HK-2 (cell line): ENCODE measurements at regions not wholly inside any gene's neighbourhood (a gene's known extent, or its start where the extent isn't known, plus 50 kb on each side); places are given as distances from the start of the nearest gene placed in this dataset.

ENCODE experiments used
- DNase-seq: peaks from one replicate; pipeline ENCODE4 v3.0.0-alpha.2; 2018; ENCODE audit not compliant: unreplicated experiment

- DNase-seq: no peak
Measured at GRCh38 chr2:236795861-236796219, 226.2 kb downstream of the ACKR3 start.

- DNase-seq: no peak
Measured at GRCh38 chr2:236796236-236796635, 226.6 kb downstream of the ACKR3 start.

DNA sequence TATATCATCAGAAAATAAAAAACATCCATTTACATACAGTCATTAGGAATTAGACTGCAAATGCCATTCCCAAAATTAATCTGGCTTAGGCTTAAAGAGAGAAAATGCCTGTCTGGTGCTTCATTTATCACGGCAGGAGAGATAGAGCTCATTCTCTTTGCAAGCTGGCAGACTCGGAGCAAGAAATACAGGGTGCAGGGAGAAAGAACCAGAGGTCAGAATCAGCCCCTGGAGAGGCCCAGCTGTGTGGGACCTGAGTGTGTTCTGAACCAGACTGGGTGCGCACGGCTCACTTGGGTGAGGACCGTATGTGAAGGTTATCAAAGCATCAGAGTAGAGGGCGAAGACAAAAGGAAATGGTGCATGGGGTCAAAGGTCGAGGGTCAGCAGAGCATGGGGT, 227.8 kb downstream of the ACKR3 start:
- no peak for DNase-seq

- DNase-seq: no peak
Measured at GRCh38 chr2:236798491-236798890, 228.9 kb downstream of the ACKR3 start.

DNA sequence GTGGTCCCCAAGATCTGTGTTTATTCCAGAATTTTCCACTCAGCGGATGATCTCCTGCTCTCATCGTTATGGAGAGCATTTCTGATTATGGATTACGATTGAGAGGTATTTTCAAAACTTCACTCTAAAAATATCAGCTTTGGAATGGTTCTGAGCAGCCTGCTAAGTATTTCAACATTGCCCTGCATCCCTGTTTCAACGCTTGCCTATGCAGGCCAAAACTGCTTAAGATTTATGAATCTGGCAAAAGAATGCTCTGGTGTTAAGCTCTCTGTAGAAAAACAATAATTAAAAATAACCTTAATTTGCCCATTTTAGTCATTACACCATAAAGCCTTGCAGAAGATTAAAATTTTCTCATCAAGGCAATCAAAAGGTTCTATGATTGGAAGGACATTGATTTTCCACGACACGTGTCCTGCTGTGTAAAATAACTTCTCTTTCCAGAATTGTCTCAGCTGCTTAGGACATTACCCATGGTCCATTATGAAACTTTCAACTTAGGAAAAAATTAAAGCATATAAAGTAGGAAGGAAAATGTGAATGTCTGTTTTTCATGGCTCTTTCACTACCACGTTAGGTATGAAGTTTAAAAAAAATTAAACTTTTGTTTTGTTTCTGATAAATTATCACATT, 229.9 kb downstream of the ACKR3 start:
- DNase-seq: no peak

- no peak for DNase-seq
Measured at GRCh38 chr2:236802862-236803261, 233.2 kb downstream of the ACKR3 start.

- DNase-seq: no peak
Measured at GRCh38 chr2:236803621-236804020, 234.0 kb downstream of the ACKR3 start.

DNA sequence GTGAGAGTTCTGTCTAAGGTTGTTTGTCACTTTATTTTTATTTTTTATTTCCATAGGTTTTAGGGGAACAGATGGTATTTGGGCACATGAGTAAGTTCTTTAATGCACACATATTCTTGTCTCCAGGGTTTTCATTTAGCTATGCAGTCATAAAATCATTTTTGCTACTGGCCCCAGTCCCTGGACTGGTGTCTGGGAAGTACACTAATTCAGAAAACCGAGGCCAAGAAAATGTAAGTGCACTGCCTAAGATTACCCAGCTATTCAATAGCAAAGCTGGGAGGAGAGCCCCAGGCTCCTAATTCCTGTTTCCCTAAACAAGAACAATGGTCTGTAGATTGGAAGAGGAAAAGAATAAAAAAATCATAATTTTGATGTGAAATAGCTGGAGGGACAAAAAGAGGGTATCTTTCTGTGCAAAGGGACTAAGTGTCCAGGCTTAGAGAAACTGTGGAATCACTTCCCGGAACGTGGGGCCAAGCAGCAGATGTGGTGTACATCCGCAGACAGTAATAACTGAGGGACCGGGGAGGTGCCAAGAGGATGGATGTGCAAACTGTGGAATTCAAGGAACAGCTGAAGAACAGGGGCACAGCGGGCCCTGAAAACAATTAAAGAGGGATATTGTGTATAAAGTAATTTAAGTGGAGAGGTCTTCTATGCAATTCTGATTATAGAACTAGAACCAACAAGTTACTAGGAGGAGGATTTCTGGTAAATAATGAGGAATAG, 236.3 kb downstream of the ACKR3 start:
- no peak for DNase-seq

DNA sequence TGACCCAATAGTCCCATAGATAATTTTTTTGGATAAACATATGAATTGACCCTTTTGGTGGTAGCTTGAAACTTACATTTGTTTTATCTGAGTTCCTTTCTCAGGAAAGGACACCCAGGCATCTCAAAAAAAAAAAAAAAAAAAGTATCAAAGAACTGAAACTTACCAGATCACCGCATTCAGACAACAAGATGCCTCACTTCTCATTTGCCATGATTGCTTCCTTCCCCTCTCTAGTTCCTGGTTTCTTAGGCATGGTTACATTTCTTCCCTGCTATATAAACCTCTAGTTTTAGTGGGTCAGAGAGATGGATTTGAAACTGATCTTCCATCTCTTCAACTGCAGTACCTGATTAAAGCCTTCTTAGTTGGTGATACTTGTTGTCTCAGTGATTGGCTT, 240.1 kb downstream of the ACKR3 start:
- DNase-seq: no peak

GRCh38 chr2:236811062-236811656, 241.5 kb downstream of the ACKR3 start:
- no peak for DNase-seq

DNA sequence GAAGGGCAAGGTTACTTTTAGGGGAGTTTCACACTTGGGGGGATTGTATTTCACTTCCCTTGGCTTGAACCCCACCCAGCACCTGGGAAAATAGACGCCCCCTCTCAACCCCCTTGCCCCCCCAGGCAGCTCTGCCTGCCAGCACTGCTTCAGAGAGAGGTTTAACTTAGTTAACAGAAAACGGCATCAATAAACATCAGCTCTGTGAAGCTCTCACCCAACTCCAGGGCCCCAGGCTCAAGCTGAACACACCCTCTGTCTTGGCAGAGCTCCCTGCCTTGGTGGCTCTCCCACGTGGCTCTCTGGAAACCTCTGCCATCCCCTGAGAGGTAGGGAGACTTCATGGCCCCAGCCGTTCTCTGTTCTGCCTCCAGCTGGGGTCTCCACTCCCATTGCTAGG, 244.1 kb downstream of the ACKR3 start:
- no peak for DNase-seq

- DNase-seq: no peak
Measured at GRCh38 chr2:236814593-236814992, 245.0 kb downstream of the ACKR3 start.

- DNase-seq: no peak
Measured at GRCh38 chr2:236815746-236816145, 246.1 kb downstream of the ACKR3 start.

GRCh38 chr2:236816197-236817170, 246.9 kb downstream of the ACKR3 start:
- DNase-seq: no peak

GRCh38 chr2:236818281-236819045, 248.8 kb downstream of the ACKR3 start:
- no peak for DNase-seq

DNA sequence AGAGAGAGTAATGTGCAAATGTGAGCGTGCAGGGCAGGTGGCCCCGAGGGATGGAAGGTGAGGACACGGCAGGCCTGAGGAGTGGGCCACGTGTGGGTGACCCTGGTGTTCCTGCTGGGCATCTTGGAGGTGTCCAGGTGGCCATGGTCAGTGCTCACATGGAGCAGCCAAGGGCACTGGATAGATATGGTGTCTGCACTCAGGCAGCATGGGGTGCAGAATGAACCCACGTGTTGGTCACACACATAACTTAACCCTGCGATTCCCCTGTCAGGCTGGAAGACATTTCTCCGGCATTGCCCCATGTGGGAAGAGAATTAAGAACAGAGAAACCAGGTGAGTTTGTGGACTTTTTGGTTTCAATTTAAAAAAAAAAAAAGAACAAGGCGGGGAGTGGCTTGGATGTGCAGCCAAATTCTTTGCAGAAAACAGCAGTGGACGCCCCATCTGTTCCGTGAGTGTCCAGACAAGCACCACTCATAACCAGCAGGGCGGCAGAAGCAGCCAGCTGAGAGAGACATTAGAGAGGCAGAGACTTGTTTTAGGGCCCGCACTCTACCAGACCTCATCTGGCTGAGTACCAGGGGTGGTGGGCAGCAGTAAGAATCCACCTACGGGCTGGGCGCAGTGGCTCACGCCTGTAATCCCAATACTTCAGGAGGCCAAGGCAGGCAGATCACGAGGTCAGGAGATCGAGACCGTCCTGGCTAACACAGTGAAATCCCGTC, 249.8 kb downstream of the ACKR3 start:
- no peak for DNase-seq

DNA sequence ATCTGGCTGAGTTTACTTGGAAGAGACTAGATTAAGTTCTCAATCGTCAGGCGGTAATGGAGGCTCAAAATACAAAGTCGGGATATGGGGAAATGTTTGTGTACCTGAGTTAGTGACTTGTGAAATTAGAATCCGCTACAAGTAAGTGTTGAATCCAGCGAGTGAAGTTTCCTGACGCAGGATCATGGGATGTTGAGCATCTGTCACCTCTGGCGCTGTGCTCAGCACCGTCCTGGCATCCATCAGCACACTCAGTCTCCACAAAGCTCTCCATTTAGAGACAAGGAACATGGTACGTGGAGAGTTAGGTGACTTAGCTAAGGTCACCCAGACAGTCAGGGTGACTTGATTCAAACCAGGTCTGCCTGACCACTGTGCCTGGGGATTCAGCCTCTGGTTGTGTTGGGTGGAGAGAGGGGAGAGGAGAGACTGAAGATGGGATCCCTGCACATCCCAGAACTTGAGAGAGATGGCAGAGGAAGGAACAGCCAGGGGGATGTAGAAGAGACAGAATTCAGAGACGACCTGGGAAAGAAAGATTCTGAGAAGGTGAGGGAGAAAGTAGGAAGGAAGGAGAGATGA, 251.2 kb downstream of the ACKR3 start:
- DNase-seq: no peak

GRCh38 chr2:236823041-236823629, 253.5 kb downstream of the ACKR3 start:
- no peak for DNase-seq

DNA sequence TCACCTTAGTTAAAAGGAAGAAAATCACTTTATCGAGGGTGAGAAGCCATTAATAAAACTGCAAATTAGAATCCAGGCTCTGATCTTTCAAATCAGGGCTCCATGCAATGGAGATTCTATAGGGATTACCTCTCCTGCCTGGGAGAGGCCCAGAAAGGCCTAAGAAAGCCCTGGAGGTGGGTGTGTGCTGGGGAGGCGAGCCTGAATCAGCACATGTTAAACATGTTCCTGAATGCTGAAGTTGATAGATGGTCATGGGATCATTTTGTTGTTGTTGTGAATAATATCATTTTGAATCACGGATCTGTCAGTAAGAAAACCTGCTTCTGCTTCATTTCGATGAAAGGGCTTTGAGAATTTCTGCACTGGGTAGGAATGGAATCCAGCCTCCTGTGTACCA, 254.3 kb downstream of the ACKR3 start:
- DNase-seq: no peak

GRCh38 chr2:236824836-236825235, 255.2 kb downstream of the ACKR3 start:
- no peak for DNase-seq
